Type B pancreatic cell (in vitro differentiated cells): ENCODE measurements at regions not wholly inside any gene's neighbourhood (a gene's known extent, or its start where the extent isn't known, plus 50 kb on each side); places are given as distances from the start of the nearest gene placed in this dataset.

ENCODE experiments used
- DNase-seq: peaks from one replicate; pipeline ENCODE4 v3.0.0; 2021; ENCODE audit warnings: mixed read lengths; ENCODE audit not compliant: unreplicated experiment; ENCODE audit errors: extremely low spot score
- H3K27ac Mint-ChIP-seq: 2 replicates; pipeline ENCODE4 v1.8.0; 2021; ENCODE audit warnings: mild to moderate bottlenecking, mixed read lengths
- H3K27me3 Mint-ChIP-seq: 2 replicates; pipeline ENCODE4 v1.8.0; 2021; ENCODE audit warnings: mixed read lengths
- H3K36me3 Mint-ChIP-seq: 2 replicates; pipeline ENCODE4 v1.8.0; 2021; ENCODE audit warnings: mixed read lengths
- H3K4me1 Mint-ChIP-seq: one replicate; pipeline ENCODE4 v1.8.0; 2021; ENCODE audit warnings: mixed read lengths; ENCODE audit not compliant: unreplicated experiment
- H3K4me3 Mint-ChIP-seq: 2 replicates; pipeline ENCODE4 v1.8.0; 2021; ENCODE audit warnings: mild to moderate bottlenecking, mixed read lengths
- H3K9me3 Mint-ChIP-seq: 2 replicates; pipeline ENCODE4 v1.8.0; 2021; ENCODE audit warnings: mixed read lengths
- TF ChIP-seq, protein P1 (sequence below): fragments of 200-600 bp; sonication (generic); conservative IDR thresholded peaks from 2 replicates; pipeline ENCODE4 v1.5.0; 2021; ENCODE audit warnings: antibody characterized with exemption, mild to moderate bottlenecking

GRCh38 chr16:26806657-26807056 is 260.1 kb upstream of the C16orf82 start:
- no peaks in the 10 kb centered on the region for H3K36me3 Mint-ChIP-seq
- no peaks in the 10 kb centered on the region for H3K4me1 Mint-ChIP-seq
- H3K27ac Mint-ChIP-seq, result no peak overlapping the region
- H3K4me3 Mint-ChIP-seq, result no peak overlapping the region
- TF ChIP-seq, protein P1, sequence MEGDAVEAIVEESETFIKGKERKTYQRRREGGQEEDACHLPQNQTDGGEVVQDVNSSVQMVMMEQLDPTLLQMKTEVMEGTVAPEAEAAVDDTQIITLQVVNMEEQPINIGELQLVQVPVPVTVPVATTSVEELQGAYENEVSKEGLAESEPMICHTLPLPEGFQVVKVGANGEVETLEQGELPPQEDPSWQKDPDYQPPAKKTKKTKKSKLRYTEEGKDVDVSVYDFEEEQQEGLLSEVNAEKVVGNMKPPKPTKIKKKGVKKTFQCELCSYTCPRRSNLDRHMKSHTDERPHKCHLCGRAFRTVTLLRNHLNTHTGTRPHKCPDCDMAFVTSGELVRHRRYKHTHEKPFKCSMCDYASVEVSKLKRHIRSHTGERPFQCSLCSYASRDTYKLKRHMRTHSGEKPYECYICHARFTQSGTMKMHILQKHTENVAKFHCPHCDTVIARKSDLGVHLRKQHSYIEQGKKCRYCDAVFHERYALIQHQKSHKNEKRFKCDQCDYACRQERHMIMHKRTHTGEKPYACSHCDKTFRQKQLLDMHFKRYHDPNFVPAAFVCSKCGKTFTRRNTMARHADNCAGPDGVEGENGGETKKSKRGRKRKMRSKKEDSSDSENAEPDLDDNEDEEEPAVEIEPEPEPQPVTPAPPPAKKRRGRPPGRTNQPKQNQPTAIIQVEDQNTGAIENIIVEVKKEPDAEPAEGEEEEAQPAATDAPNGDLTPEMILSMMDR, result no peak
- no peak for DNase-seq
- peaks cover 4% of the 10 kb centered on the region for H3K9me3 Mint-ChIP-seq
- peaks cover 30% of the 10 kb centered on the region for H3K27me3 Mint-ChIP-seq

DNA sequence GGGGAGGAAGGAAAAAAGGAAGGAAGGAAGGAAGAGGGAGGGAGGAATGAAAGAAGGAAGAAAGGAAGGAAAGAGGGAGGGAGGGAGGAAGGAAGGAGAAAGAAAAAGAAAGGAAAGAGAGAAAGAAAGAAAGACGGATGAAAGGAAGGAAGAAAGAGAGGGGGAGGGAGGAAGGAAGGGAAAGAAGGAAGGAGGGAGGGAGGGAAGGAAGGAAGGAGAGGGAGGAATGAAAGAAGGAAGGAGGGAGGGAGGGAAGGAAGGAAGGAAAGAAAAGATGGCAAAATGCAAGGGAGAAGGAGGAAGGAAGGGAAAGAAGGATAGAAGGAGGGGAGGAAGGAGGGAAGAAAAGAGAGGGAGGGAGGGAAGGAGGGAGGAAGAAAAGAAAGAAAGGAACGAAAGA is 257.3 kb upstream of the C16orf82 start:
- TF ChIP-seq, protein P1, result no peak
- Mint-ChIP-seq H3K36me3 (no peaks in the 10 kb centered on the region), H3K4me3 (no peak overlapping the region), H3K27ac (no peak overlapping the region), H3K4me1 (no peaks in the 10 kb centered on the region), H3K9me3 (peaks cover 4% of the 10 kb centered on the region), H3K27me3 (peaks cover 21% of the 10 kb centered on the region)
- no peak for DNase-seq

DNA sequence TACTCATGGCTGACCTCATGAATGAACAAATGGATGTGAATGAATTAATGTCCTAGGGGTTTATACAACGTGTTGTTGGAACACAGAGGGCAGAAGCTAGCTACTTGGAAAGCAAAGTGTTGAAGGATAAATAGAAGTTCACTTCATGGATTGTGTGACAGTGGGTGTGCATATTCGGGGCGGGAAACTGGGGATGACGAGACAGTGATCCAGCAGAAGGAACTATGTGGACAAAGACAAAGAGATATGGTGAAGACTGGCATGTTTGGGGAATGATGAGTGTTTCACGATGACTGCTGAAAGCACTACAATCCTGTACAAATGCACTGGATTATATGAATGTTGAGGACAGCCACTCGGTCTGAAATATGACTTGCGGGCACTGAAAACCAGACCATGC is 250.5 kb upstream of the C16orf82 start:
- Mint-ChIP-seq H3K27ac (no peak overlapping the region), H3K4me3 (no peak overlapping the region), H3K27me3 (peaks cover 41% of the 10 kb centered on the region), H3K9me3 (peaks cover under 1% of the 10 kb centered on the region), H3K36me3 (no peaks in the 10 kb centered on the region), H3K4me1 (no peaks in the 10 kb centered on the region)
- TF ChIP-seq, protein P1, result no peak
- peak; percentile 1 for DNase-seq

DNA sequence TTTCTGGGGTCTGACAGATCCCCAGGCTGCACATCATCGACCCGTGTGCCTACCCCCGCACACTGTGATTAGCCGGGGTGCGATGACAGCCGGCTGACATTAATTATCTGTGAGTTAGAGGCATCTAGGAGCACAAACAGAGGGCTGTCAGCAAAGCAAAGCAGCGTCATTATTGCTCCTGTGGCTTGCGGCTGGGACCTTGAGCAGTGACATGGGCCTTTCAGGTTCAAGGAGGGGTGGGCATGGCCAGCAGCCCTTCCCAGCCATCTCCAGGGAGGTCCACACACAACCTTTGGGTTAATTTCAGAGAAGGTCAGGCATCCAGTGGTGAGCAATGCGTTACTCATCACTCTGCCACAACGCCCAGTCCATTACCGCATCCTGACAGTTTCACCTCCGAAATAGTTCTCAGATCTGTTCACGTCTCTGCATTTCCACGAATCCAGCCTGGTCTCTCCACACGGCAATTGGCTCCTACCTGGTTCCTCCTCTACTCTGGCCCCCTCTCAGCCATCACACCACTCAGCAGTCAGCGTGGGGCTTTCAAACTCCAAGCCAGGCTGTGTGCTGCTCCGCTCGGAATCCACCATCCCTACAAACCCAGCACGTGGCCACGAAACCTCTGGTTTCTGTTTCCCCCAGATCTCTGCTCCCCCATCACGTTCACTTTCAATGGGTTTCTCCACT is 249.7 kb upstream of the C16orf82 start:
- peak overlapping the region; percentile 29 for H3K27ac Mint-ChIP-seq
- H3K36me3 Mint-ChIP-seq, result no peaks in the 10 kb centered on the region
- TF ChIP-seq, protein P1, result no peak
- DNase-seq, result peak; percentile 43
- no peak overlapping the region for H3K4me3 Mint-ChIP-seq
- H3K9me3 Mint-ChIP-seq, result no peaks in the 10 kb centered on the region
- H3K27me3 Mint-ChIP-seq, result peaks cover 41% of the 10 kb centered on the region
- H3K4me1 Mint-ChIP-seq, result no peaks in the 10 kb centered on the region

DNA sequence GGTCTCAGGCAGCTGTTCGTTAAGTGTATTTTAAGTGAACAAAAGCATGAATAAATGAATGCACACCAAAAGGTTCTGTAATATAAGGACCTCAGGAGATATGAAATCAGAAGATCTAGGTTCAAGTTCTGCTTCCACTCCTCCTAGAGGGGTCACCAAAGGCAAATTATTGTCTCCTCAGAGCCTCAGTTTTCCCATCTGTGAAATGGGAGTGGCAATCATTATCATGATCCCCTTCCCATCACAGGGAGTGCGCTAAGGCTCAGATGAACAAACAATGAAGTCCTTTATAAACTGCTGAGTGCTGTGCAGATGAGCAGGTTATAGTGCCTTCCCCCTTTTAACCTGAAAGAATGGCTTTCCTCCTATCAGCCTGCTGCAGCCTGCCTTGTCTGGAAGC is 248.3 kb upstream of the C16orf82 start:
- no peaks in the 10 kb centered on the region for H3K4me1 Mint-ChIP-seq
- no peak overlapping the region for H3K4me3 Mint-ChIP-seq
- TF ChIP-seq, protein P1, result no peak
- H3K36me3 Mint-ChIP-seq, result no peaks in the 10 kb centered on the region
- no peak overlapping the region for H3K27ac Mint-ChIP-seq
- no peaks in the 10 kb centered on the region for H3K9me3 Mint-ChIP-seq
- peaks cover 41% of the 10 kb centered on the region for H3K27me3 Mint-ChIP-seq
- DNase-seq, result peak; percentile 10

GRCh38 chr16:26824469-26824868 is 242.3 kb upstream of the C16orf82 start:
- H3K4me3 Mint-ChIP-seq, result no peak overlapping the region
- H3K4me1 Mint-ChIP-seq, result peaks cover 7% of the 10 kb centered on the region
- H3K27ac Mint-ChIP-seq, result no peak overlapping the region
- no peaks in the 10 kb centered on the region for H3K36me3 Mint-ChIP-seq
- TF ChIP-seq, protein P1, result no peak
- H3K27me3 Mint-ChIP-seq, result peaks cover 17% of the 10 kb centered on the region
- peaks cover 4% of the 10 kb centered on the region for H3K9me3 Mint-ChIP-seq
- DNase-seq, result no peak
